ENCODE measurements at regions not wholly inside any gene's neighbourhood (a gene's known extent, or its start where the extent isn't known, plus 50 kb on each side); places are given as distances from the start of the nearest gene placed in this dataset.
"Not testable (repeated sequence)": the region's sequence is repeated elsewhere in the genome, so short reads cannot be mapped to it uniquely, and the experiment has no call there.

- H3K9me3 Mint-ChIP-seq = peaks cover 40% of the 10 kb centered on the region
- H3K27me3 Mint-ChIP-seq (ENCODE audit: low read depth) = no peaks in the 10 kb centered on the region
These were observed 164.4 kb downstream of the LIPI start for GRCh38 chr21:14046401-14046800.

GRCh38 chr21:14040386-14040785, 170.4 kb downstream of the LIPI start:
- H3K36me3 Mint-ChIP-seq (ENCODE audit: low read depth) = peaks cover 13% of the 10 kb centered on the region
- no peak overlapping the region for H3K27ac Mint-ChIP-seq
- no peaks in the 10 kb centered on the region for H3K27me3 Mint-ChIP-seq (ENCODE audit: low read depth)
- H3K4me3 Mint-ChIP-seq = no peak overlapping the region
- no peak for TF ChIP-seq CTCF (IDR thresholded peaks at IDR 0.05; ENCODE audit: unreplicated experiment in 3 of 3)
- peaks cover 22% of the 10 kb centered on the region for H3K9me3 Mint-ChIP-seq
- no peaks in the 10 kb centered on the region for H3K4me1 Mint-ChIP-seq

More at GRCh38 chr21:14046401-14046800, 164.4 kb downstream of the LIPI start:
- TF ChIP-seq CTCF (IDR thresholded peaks at IDR 0.05; ENCODE audit: unreplicated experiment in 3 of 3) = no peak
- Mint-ChIP-seq H3K4me3 (no peak overlapping the region), H3K27ac (no peak overlapping the region), H3K4me1 (no peaks in the 10 kb centered on the region), H3K36me3 (ENCODE audit: low read depth) (no peaks in the 10 kb centered on the region)

GRCh38 chr21:14028619-14029018, 182.1 kb downstream of the LIPI start:
- H3K27me3 Mint-ChIP-seq (ENCODE audit: low read depth); H3K27ac Mint-ChIP-seq; H3K36me3 Mint-ChIP-seq (ENCODE audit: low read depth); H3K4me1 Mint-ChIP-seq: not testable (repeated sequence)
- Mint-ChIP-seq H3K4me3 (peak overlapping the region; percentile 73 to 94 (median 82)), H3K9me3 (peaks cover 13% of the 10 kb centered on the region)

GRCh38 chr21:14027235-14027869, 183.4 kb downstream of the LIPI start:
- not testable (repeated sequence) for H3K36me3 Mint-ChIP-seq (ENCODE audit: low read depth); H3K4me1 Mint-ChIP-seq; H3K27me3 Mint-ChIP-seq (ENCODE audit: low read depth)
- peak overlapping the region in 2 of 3 experiments; percentile 53 to 74 for H3K27ac Mint-ChIP-seq
- peak overlapping the region; percentile 89 to 94 (median 91) for H3K4me3 Mint-ChIP-seq
- H3K9me3 Mint-ChIP-seq = peaks cover 10% of the 10 kb centered on the region

GRCh38 chr21:14020108-14020507, 190.6 kb downstream of the LIPI start:
- H3K36me3 Mint-ChIP-seq (ENCODE audit: low read depth); H3K4me3 Mint-ChIP-seq; H3K27me3 Mint-ChIP-seq (ENCODE audit: low read depth); H3K4me1 Mint-ChIP-seq; H3K27ac Mint-ChIP-seq; H3K9me3 Mint-ChIP-seq: not testable (repeated sequence)

GRCh38 chr21:14015841-14016240, 194.9 kb downstream of the LIPI start:
- H3K9me3 Mint-ChIP-seq; H3K27me3 Mint-ChIP-seq (ENCODE audit: low read depth); H3K27ac Mint-ChIP-seq; H3K4me1 Mint-ChIP-seq; H3K4me3 Mint-ChIP-seq; H3K36me3 Mint-ChIP-seq (ENCODE audit: low read depth): not testable (repeated sequence)

GRCh38 chr21:14013623-14014498, 196.9 kb downstream of the LIPI start:
- H3K4me1 Mint-ChIP-seq; H3K9me3 Mint-ChIP-seq; H3K27ac Mint-ChIP-seq; H3K36me3 Mint-ChIP-seq (ENCODE audit: low read depth); H3K27me3 Mint-ChIP-seq (ENCODE audit: low read depth); H3K4me3 Mint-ChIP-seq: not testable (repeated sequence)

- Mint-ChIP-seq H3K27me3 (ENCODE audit: low read depth) (no peaks in the 10 kb centered on the region), H3K36me3 (ENCODE audit: low read depth) (no peaks in the 10 kb centered on the region), H3K4me1 (no peaks in the 10 kb centered on the region), H3K27ac (no peak overlapping the region), H3K9me3 (peaks cover 9% of the 10 kb centered on the region), H3K4me3 (no peak overlapping the region)
- TF ChIP-seq CTCF (IDR thresholded peaks at IDR 0.05; ENCODE audit: unreplicated experiment in 3 of 3) = no peak
These were observed 197.6 kb downstream of the LIPI start for GRCh38 chr21:14013056-14013603.

Data from nephron (organoid).